ENCODE measurements at regions not wholly inside any gene's neighbourhood (a gene's known extent, or its start where the extent isn't known, plus 50 kb on each side); places are given as distances from the start of the nearest gene placed in this dataset.

GRCh38 chr7:31416381-31416870, 75.9 kb upstream of the NEUROD6 start:
- no peak overlapping the region for H4K8ac ChIP-seq (ENCODE audit: low read depth, low read length)
- no CpG with 5 or more reads among the region's 5 CpGs for WGBS (ENCODE audit: extremely low coverage, insufficient coverage, low lambda C conversion rate)
- no peaks in the 10 kb centered on the region for H3K79me1 ChIP-seq (ENCODE audit: low read length)
- no peak overlapping the region for H2BK120ac ChIP-seq (ENCODE audit: low read depth, low read length)
- H2AK5ac ChIP-seq (ENCODE audit: low read length): no peak overlapping the region
- no peak overlapping the region for H3K18ac ChIP-seq (ENCODE audit: low read length)
- no peak overlapping the region for H2BK15ac ChIP-seq (replicated peaks; ENCODE audit: low read depth)
- H3K23ac ChIP-seq (ENCODE audit: low read length): no peak overlapping the region
- no peak overlapping the region for H3K9ac ChIP-seq (ENCODE audit: low read length)
- H3K4me2 ChIP-seq (ENCODE audit: low read length): no peak overlapping the region
- no peak overlapping the region for H4K5ac ChIP-seq (ENCODE audit: low read length)
- H3K27ac ChIP-seq (ENCODE audit: low read depth, low read length): no peak overlapping the region
- H3K4me3 ChIP-seq (ENCODE audit: low read length): no peak overlapping the region
- no peaks in the 10 kb centered on the region for H3K27me3 ChIP-seq (ENCODE audit: insufficient read depth, low read length, poor library complexity)
- no peaks in the 10 kb centered on the region for H3K36me3 ChIP-seq (ENCODE audit: control insufficient read depth, insufficient read depth, low read length)
- no peak overlapping the region for H3K56ac ChIP-seq (ENCODE audit: low read length)
- no peak overlapping the region for H3K4ac ChIP-seq (ENCODE audit: low read depth, low read length)
- no peak overlapping the region for H2BK5ac ChIP-seq (ENCODE audit: low read length)
- no peaks in the 10 kb centered on the region for H3K79me2 ChIP-seq (ENCODE audit: control insufficient read depth, insufficient read depth, low read length)
- DNase-seq: no peak
- H3K4me1 ChIP-seq (ENCODE audit: control insufficient read depth, low read depth, low read length): no peaks in the 10 kb centered on the region

DNA sequence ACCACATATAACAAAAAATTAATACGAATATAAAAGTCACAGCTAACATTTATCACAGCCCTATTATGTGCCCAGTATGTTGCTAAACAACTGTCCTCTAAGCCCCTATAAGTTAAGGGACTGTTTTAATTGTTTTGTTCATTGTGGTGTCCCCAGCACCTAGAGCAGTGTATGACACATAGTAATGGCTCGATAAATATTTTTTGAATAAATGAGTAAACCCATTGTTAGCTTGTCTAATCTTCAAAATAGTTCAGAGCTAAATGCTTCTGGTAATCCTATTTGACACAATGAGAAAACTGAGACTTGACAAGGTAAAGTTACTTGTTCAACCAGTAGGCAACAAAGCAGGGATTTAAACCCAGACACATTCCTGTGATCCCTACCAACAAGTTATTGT, 78.4 kb upstream of the NEUROD6 start:
- H4K8ac ChIP-seq (ENCODE audit: low read depth, low read length): no peak overlapping the region
- WGBS (ENCODE audit: extremely low coverage, insufficient coverage, low lambda C conversion rate): no CpG with 5 or more reads among the region's 2 CpGs

DNA sequence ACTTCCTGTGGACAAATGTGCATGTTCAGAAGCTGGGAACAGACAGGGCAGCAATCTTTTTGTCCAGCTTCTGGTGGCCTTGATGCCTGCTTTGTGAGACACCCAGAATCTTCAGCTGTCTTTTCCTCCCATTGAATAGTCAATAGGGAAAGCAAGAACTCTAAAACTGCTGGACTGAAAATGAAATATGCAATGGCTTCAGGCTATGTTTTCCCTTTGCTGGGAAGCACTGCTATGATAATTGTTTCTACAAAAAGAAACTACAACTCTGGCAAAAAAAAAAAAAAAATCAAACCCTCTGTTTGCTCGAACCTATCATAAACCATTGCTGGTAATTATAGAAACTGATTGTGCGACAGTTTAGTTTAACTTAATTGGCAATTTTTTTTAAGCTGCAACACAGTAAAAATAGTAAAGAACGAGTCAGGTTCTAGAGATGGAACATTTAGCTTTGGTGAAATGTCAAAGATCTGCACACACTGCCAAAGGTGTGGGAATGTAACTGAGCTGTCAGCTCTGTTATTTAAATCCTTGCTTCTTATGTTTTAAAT, 79.1 kb upstream of the NEUROD6 start:
- Histone ChIP-seq H4K5ac (ENCODE audit: low read length) (no peak overlapping the region), H3K18ac (ENCODE audit: low read length) (no peak overlapping the region), H4K8ac (ENCODE audit: low read depth, low read length) (no peak overlapping the region), H3K27me3 (ENCODE audit: insufficient read depth, low read length, poor library complexity) (no peaks in the 10 kb centered on the region), H3K9ac (ENCODE audit: low read length) (no peak overlapping the region), H3K4me3 (ENCODE audit: low read length) (no peak overlapping the region), H3K4me1 (ENCODE audit: control insufficient read depth, low read depth, low read length) (no peaks in the 10 kb centered on the region), H3K36me3 (ENCODE audit: control insufficient read depth, insufficient read depth, low read length) (no peaks in the 10 kb centered on the region), H3K23ac (ENCODE audit: low read length) (no peak overlapping the region), H3K4ac (ENCODE audit: low read depth, low read length) (no peak overlapping the region), H2AK5ac (ENCODE audit: low read length) (no peak overlapping the region), H2BK120ac (ENCODE audit: low read depth, low read length) (no peak overlapping the region), H3K4me2 (ENCODE audit: low read length) (no peak overlapping the region), H3K56ac (ENCODE audit: low read length) (no peak overlapping the region), H2BK5ac (ENCODE audit: low read length) (no peak overlapping the region), H2BK15ac (replicated peaks; ENCODE audit: low read depth) (no peak overlapping the region), H3K79me1 (ENCODE audit: low read length) (no peaks in the 10 kb centered on the region), H3K27ac (ENCODE audit: low read depth, low read length) (no peak overlapping the region), H3K79me2 (ENCODE audit: control insufficient read depth, insufficient read depth, low read length) (no peaks in the 10 kb centered on the region)
- WGBS (ENCODE audit: extremely low coverage, insufficient coverage, low lambda C conversion rate): no CpG with 5 or more reads among the region's 3 CpGs
- no peak for DNase-seq

More for the DNA sequence above, 78.4 kb upstream of the NEUROD6 start:
- no peaks in the 10 kb centered on the region for H3K79me2 ChIP-seq (ENCODE audit: control insufficient read depth, insufficient read depth, low read length)
- no peak overlapping the region for H3K56ac ChIP-seq (ENCODE audit: low read length)
- H3K27ac ChIP-seq (ENCODE audit: low read depth, low read length): no peak overlapping the region
- no peak for DNase-seq
- H3K4me3 ChIP-seq (ENCODE audit: low read length): no peak overlapping the region
- no peak overlapping the region for H3K4ac ChIP-seq (ENCODE audit: low read depth, low read length)
- no peak overlapping the region for H2BK15ac ChIP-seq (replicated peaks; ENCODE audit: low read depth)
- no peak overlapping the region for H2BK5ac ChIP-seq (ENCODE audit: low read length)
- H3K27me3 ChIP-seq (ENCODE audit: insufficient read depth, low read length, poor library complexity): no peaks in the 10 kb centered on the region
- H2BK120ac ChIP-seq (ENCODE audit: low read depth, low read length): no peak overlapping the region
- no peaks in the 10 kb centered on the region for H3K4me1 ChIP-seq (ENCODE audit: control insufficient read depth, low read depth, low read length)
- no peak overlapping the region for H3K4me2 ChIP-seq (ENCODE audit: low read length)
- H3K23ac ChIP-seq (ENCODE audit: low read length): no peak overlapping the region
- H3K36me3 ChIP-seq (ENCODE audit: control insufficient read depth, insufficient read depth, low read length): no peaks in the 10 kb centered on the region
- no peak overlapping the region for H3K18ac ChIP-seq (ENCODE audit: low read length)
- H4K5ac ChIP-seq (ENCODE audit: low read length): no peak overlapping the region
- no peak overlapping the region for H3K9ac ChIP-seq (ENCODE audit: low read length)
- no peaks in the 10 kb centered on the region for H3K79me1 ChIP-seq (ENCODE audit: low read length)
- no peak overlapping the region for H2AK5ac ChIP-seq (ENCODE audit: low read length)

- Histone ChIP-seq H3K4ac (ENCODE audit: low read depth, low read length) (no peak overlapping the region), H2BK5ac (ENCODE audit: low read length) (no peak overlapping the region), H3K4me1 (ENCODE audit: control insufficient read depth, low read depth, low read length) (no peaks in the 10 kb centered on the region), H2BK15ac (replicated peaks; ENCODE audit: low read depth) (no peak overlapping the region), H2BK120ac (ENCODE audit: low read depth, low read length) (no peak overlapping the region), H3K56ac (ENCODE audit: low read length) (no peak overlapping the region), H3K18ac (ENCODE audit: low read length) (no peak overlapping the region), H3K9ac (ENCODE audit: low read length) (no peak overlapping the region), H4K5ac (ENCODE audit: low read length) (no peak overlapping the region), H3K27ac (ENCODE audit: low read depth, low read length) (no peak overlapping the region), H4K8ac (ENCODE audit: low read depth, low read length) (no peak overlapping the region), H2AK5ac (ENCODE audit: low read length) (no peak overlapping the region), H3K79me2 (ENCODE audit: control insufficient read depth, insufficient read depth, low read length) (no peaks in the 10 kb centered on the region), H3K79me1 (ENCODE audit: low read length) (no peaks in the 10 kb centered on the region), H3K23ac (ENCODE audit: low read length) (no peak overlapping the region), H3K36me3 (ENCODE audit: control insufficient read depth, insufficient read depth, low read length) (no peaks in the 10 kb centered on the region), H3K27me3 (ENCODE audit: insufficient read depth, low read length, poor library complexity) (no peaks in the 10 kb centered on the region), H3K4me3 (ENCODE audit: low read length) (no peak overlapping the region), H3K4me2 (ENCODE audit: low read length) (no peak overlapping the region)
- DNase-seq: no peak
- no CpG with 5 or more reads among the region's 1 CpG for WGBS (ENCODE audit: extremely low coverage, insufficient coverage, low lambda C conversion rate)
Observed at GRCh38 chr7:31420948-31421347, 80.4 kb upstream of the NEUROD6 start.

GRCh38 chr7:31421607-31422006, 81.1 kb upstream of the NEUROD6 start:
- no peaks in the 10 kb centered on the region for H3K4me1 ChIP-seq (ENCODE audit: control insufficient read depth, low read depth, low read length)
- no CpG with 5 or more reads among the region's 2 CpGs for WGBS (ENCODE audit: extremely low coverage, insufficient coverage, low lambda C conversion rate)
- DNase-seq: no peak

DNA sequence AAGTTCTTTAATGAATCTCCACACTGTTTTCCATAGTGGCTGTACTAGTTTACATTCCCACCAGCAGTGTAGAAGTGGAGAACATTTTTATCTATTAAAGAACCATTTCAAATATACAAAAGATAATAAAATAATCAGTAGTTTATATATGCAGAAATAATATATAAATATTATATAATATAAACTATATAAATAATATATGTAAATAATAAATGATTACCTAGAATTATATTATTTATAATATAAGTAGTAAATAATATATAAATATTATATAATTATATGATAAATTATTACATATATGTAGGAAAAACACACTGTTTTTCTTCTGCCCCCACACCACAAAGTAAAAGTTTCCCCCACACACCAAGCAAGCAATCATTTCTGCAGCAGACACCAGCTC, 83.5 kb upstream of the NEUROD6 start:
- H2BK5ac ChIP-seq (ENCODE audit: low read length): no peak overlapping the region
- no peaks in the 10 kb centered on the region for H3K36me3 ChIP-seq (ENCODE audit: control insufficient read depth, insufficient read depth, low read length)
- no peak overlapping the region for H4K8ac ChIP-seq (ENCODE audit: low read depth, low read length)
- no peak overlapping the region for H2BK15ac ChIP-seq (replicated peaks; ENCODE audit: low read depth)
- H3K18ac ChIP-seq (ENCODE audit: low read length): no peak overlapping the region
- H3K4me1 ChIP-seq (ENCODE audit: control insufficient read depth, low read depth, low read length): no peaks in the 10 kb centered on the region
- DNase-seq: no peak
- no peak overlapping the region for H3K56ac ChIP-seq (ENCODE audit: low read length)
- H3K27ac ChIP-seq (ENCODE audit: low read depth, low read length): no peak overlapping the region
- no peaks in the 10 kb centered on the region for H3K79me1 ChIP-seq (ENCODE audit: low read length)
- H4K5ac ChIP-seq (ENCODE audit: low read length): no peak overlapping the region
- no peak overlapping the region for H3K4me2 ChIP-seq (ENCODE audit: low read length)
- no peaks in the 10 kb centered on the region for H3K27me3 ChIP-seq (ENCODE audit: insufficient read depth, low read length, poor library complexity)
- H3K4me3 ChIP-seq (ENCODE audit: low read length): no peak overlapping the region
- no peak overlapping the region for H2BK120ac ChIP-seq (ENCODE audit: low read depth, low read length)
- no peak overlapping the region for H3K4ac ChIP-seq (ENCODE audit: low read depth, low read length)
- H3K23ac ChIP-seq (ENCODE audit: low read length): no peak overlapping the region
- H3K79me2 ChIP-seq (ENCODE audit: control insufficient read depth, insufficient read depth, low read length): no peaks in the 10 kb centered on the region
- H2AK5ac ChIP-seq (ENCODE audit: low read length): no peak overlapping the region
- H3K9ac ChIP-seq (ENCODE audit: low read length): no peak overlapping the region

More at GRCh38 chr7:31421607-31422006, 81.1 kb upstream of the NEUROD6 start:
- H3K79me1 ChIP-seq (ENCODE audit: low read length): no peaks in the 10 kb centered on the region
- no peak overlapping the region for H3K4ac ChIP-seq (ENCODE audit: low read depth, low read length)
- no peak overlapping the region for H2BK120ac ChIP-seq (ENCODE audit: low read depth, low read length)
- no peak overlapping the region for H2AK5ac ChIP-seq (ENCODE audit: low read length)
- H3K56ac ChIP-seq (ENCODE audit: low read length): no peak overlapping the region
- H3K18ac ChIP-seq (ENCODE audit: low read length): no peak overlapping the region
- H2BK15ac ChIP-seq (replicated peaks; ENCODE audit: low read depth): no peak overlapping the region
- H3K27ac ChIP-seq (ENCODE audit: low read depth, low read length): no peak overlapping the region
- H3K4me2 ChIP-seq (ENCODE audit: low read length): no peak overlapping the region
- H3K27me3 ChIP-seq (ENCODE audit: insufficient read depth, low read length, poor library complexity): no peaks in the 10 kb centered on the region
- H3K79me2 ChIP-seq (ENCODE audit: control insufficient read depth, insufficient read depth, low read length): no peaks in the 10 kb centered on the region
- H4K8ac ChIP-seq (ENCODE audit: low read depth, low read length): no peak overlapping the region
- no peak overlapping the region for H3K9ac ChIP-seq (ENCODE audit: low read length)
- no peak overlapping the region for H4K5ac ChIP-seq (ENCODE audit: low read length)
- H2BK5ac ChIP-seq (ENCODE audit: low read length): no peak overlapping the region
- H3K36me3 ChIP-seq (ENCODE audit: control insufficient read depth, insufficient read depth, low read length): no peaks in the 10 kb centered on the region
- H3K23ac ChIP-seq (ENCODE audit: low read length): no peak overlapping the region
- H3K4me3 ChIP-seq (ENCODE audit: low read length): no peak overlapping the region
